K562 (cell line): ENCODE measurements at regions not wholly inside any gene's neighbourhood (a gene's known extent, or its start where the extent isn't known, plus 50 kb on each side); places are given as distances from the start of the nearest gene placed in this dataset.

Source experiments
- ATAC-seq: fragments of 200-7000 bp; cut with Tn5 transposase; 3 replicates; pipeline ENCODE4 v1.9.1; 2020; ENCODE audit warnings: moderate library complexity
- BruUV-seq: library from RNA; stranded (reverse); fragments of 400-500 nt; replicated peaks from 2 replicates; lab custom pipeline; 2021; lab: Mats Ljungman, UMichigan
- CTCF ChIA-PET: fragments of 300-600 bp; formaldehyde crosslinking; extraction: SDS; loops from one replicate; lab custom pipeline; 2021; ENCODE audit warnings: low intra/inter-chr PET ratio; lab: Yijun Ruan, JAX
- POLR2A ChIA-PET: fragments of 300-600, 350-650 bp; sonication (Branson Sonifier 250); formaldehyde crosslinking; extraction: SDS; loops from one replicate; lab custom pipeline; 2021; ENCODE audit warnings: antibody characterized with exemption, inconsistent platforms; lab: Yijun Ruan, JAX
- DNase-seq, 4 experiments: peaks; one replicate each; pipeline versions ENCODE4 v3.0.0 to v3.0.0-alpha.2; 2011 to 2018; ENCODE audit warnings: low spot score in 3 of 4, mixed read lengths in 3 of 4; ENCODE audit errors: extremely low read depth in 1 of 4
- FAIRE-seq: peaks from 2 replicates; lab custom pipeline; 2011; peaks lifted over from hg19 to GRCh38; lab: Jason Lieb, UNC
- H2AFZ ChIP-seq: 2 replicates; pipeline ENCODE4 v1.6.0; 2011; ENCODE audit warnings: low read depth, low read length, control low read depth, inconsistent platforms
- H3K27ac ChIP-seq: fragments of 200-600 bp; 3 replicates; pipeline ENCODE4 v1.8.0; 2011; ENCODE audit warnings: low read depth, mild to moderate bottlenecking, control low read depth, inconsistent platforms, low read length, moderate library complexity, mixed read lengths; ENCODE audit errors: extremely low read depth
- H3K27me3 ChIP-seq, 2 experiments: fragments of 300-600 bp in 1 of 2; 2 replicates in 1 of 2; 3 replicates in 1 of 2; pipeline versions ENCODE4 v1.6.0 to v1.8.0; 2011; ENCODE audit warnings: inconsistent platforms in 2 of 2, low read length in 2 of 2, mild to moderate bottlenecking in 1 of 2, mixed read lengths in 1 of 2, moderate library complexity in 1 of 2; ENCODE audit not compliant: control insufficient read depth in 2 of 2, insufficient read depth in 2 of 2
- H3K36me3 ChIP-seq: fragments of 300-600 bp; 3 replicates; pipeline ENCODE4 v1.8.0; 2011; ENCODE audit warnings: mild to moderate bottlenecking, low read length, inconsistent platforms; ENCODE audit not compliant: control insufficient read depth, insufficient read depth
- H3K4me1 ChIP-seq, 2 experiments: fragments of 200-600 bp in 1 of 2; replicated peaks in 1 of 2; 2 replicates in 1 of 2; 3 replicates in 1 of 2; pipeline versions ENCODE4 v1.5.1 to v1.8.0; 2011; ENCODE audit warnings: inconsistent platforms in 2 of 2, low read length in 2 of 2, mild to moderate bottlenecking in 1 of 2, mixed read lengths in 1 of 2, moderate library complexity in 1 of 2; ENCODE audit not compliant: control insufficient read depth in 2 of 2, insufficient read depth in 2 of 2
- H3K4me2 ChIP-seq: 2 replicates; pipeline ENCODE4 v1.6.1; 2011; ENCODE audit warnings: low read length, control low read depth, inconsistent platforms, mixed read lengths; ENCODE audit not compliant: insufficient read depth
- H3K4me3 ChIP-seq: fragments of 200-600 bp; sonication (generic), shearing (Covaris generic); 2 replicates; pipeline ENCODE4 v1.5.1; 2016; ENCODE audit warnings: control low read depth, inconsistent platforms
- H3K79me2 ChIP-seq: fragments of 200-600 bp; 3 replicates; pipeline ENCODE4 v1.8.0; 2011; ENCODE audit warnings: low read length, inconsistent platforms; ENCODE audit not compliant: control insufficient read depth, insufficient read depth
- H3K9ac ChIP-seq, 2 experiments: 2 replicates each; pipeline versions ENCODE4 v1.6.0 to v1.6.1; 2011; ENCODE audit warnings: low read depth in 2 of 2, low read length in 2 of 2, control low read depth in 1 of 2, inconsistent platforms in 1 of 2, mild to moderate bottlenecking in 1 of 2, mixed read lengths in 1 of 2; ENCODE audit not compliant: insufficient read depth in 1 of 2
- H3K9me1 ChIP-seq: one replicate; pipeline ENCODE4 v1.6.0; 2011; ENCODE audit warnings: inconsistent platforms, mild to moderate bottlenecking, low read length, moderate library complexity; ENCODE audit not compliant: control insufficient read depth, insufficient read depth
- H3K9me3 ChIP-seq: replicated peaks from 2 replicates; pipeline ENCODE4 v1.5.1; 2011; ENCODE audit warnings: low read depth, low read length, inconsistent platforms; ENCODE audit not compliant: control insufficient read depth, insufficient read depth
- H4K20me1 ChIP-seq: replicated peaks from 2 replicates; pipeline ENCODE4 v1.6.1; 2011; ENCODE audit warnings: low read length, inconsistent platforms, mixed read lengths; ENCODE audit not compliant: control insufficient read depth, insufficient read depth
- ARNT ChIP-seq, 2 experiments: fragments of 450-650 bp; IDR thresholded peaks; 2 replicates each; pipeline ENCODE4 v1.6.1; 2016; ENCODE audit warnings: mild to moderate bottlenecking in 1 of 2
- CREM ChIP-seq: IDR thresholded peaks from 2 replicates; pipeline ENCODE4 v1.6.1; 2014; ENCODE audit warnings: antibody characterized with exemption, low read depth
- DDX20 ChIP-seq: fragments of 450-650 bp; IDR thresholded peaks from 2 replicates; pipeline ENCODE4 v1.6.1; 2016; ENCODE audit warnings: missing genetic modification characterization, low read depth, mild to moderate bottlenecking, missing compliant biosample characterization, moderate library complexity
- KLF6 ChIP-seq: fragments of 250-450 bp; sonication (Bioruptor Pico); IDR thresholded peaks from 2 replicates; pipeline ENCODE4 v1.4.0; 2020; ENCODE audit warnings: mild to moderate bottlenecking, moderate library complexity, borderline replicate concordance
- MAFK ChIP-seq: IDR thresholded peaks from 2 replicates; pipeline ENCODE4 v1.6.1; 2011; ENCODE audit warnings: low read length, improper control_type of control experiment
- MCM2 ChIP-seq: fragments of 450-650 bp; IDR thresholded peaks from 2 replicates; pipeline ENCODE4 v1.6.1; 2017; ENCODE audit warnings: low read depth, mild to moderate bottlenecking
- NR2C2 ChIP-seq, 2 experiments: fragments of 200-800 bp in 1 of 2; sonication (Bioruptor generic) in 1 of 2; sonication (generic) in 1 of 2; formaldehyde crosslinking in 1 of 2; IDR thresholded peaks; 2 replicates each; pipeline versions ENCODE4 v1.6.1 to v1.8.0; 2016 to 2022; ENCODE audit warnings: mild to moderate bottlenecking in 1 of 2, missing compliant biosample characterization in 1 of 2, missing genetic modification characterization in 1 of 2, missing genetic modification reagents in 1 of 2
- SRSF7 ChIP-seq: fragments of 200-400 bp; formaldehyde crosslinking; optimal IDR thresholded peaks from 2 replicates; pipeline ENCODE3; 2017; ENCODE audit warnings: mild to moderate bottlenecking, low read depth, low read length
- TAF1 ChIP-seq: IDR thresholded peaks from 2 replicates; pipeline ENCODE4 v1.6.1; 2011; ENCODE audit warnings: mild to moderate bottlenecking, low read length, moderate library complexity; ENCODE audit not compliant: insufficient read depth, control insufficient read depth, severe bottlenecking; ENCODE audit errors: extremely low read depth
- TAF7 ChIP-seq: fragments of 450-650 bp; IDR thresholded peaks from 2 replicates; pipeline ENCODE4 v1.6.1; 2016; ENCODE audit warnings: missing genetic modification characterization, missing compliant biosample characterization
- THAP7 ChIP-seq: fragments of 250-450 bp; sonication (Bioruptor Pico); IDR thresholded peaks from 2 replicates; pipeline ENCODE4 v1.5.0; 2021
- ZNF175 ChIP-seq: fragments of 200-800 bp; sonication (Bioruptor generic); IDR thresholded peaks from 2 replicates; pipeline ENCODE4 v1.6.1; 2016; ENCODE audit warnings: low read depth, mild to moderate bottlenecking, missing genetic modification characterization, missing compliant biosample characterization
- ZNF444 ChIP-seq: fragments of 250-450 bp; sonication (Bioruptor Pico); IDR thresholded peaks from 2 replicates; pipeline ENCODE4 v1.4.0; 2020; ENCODE audit warnings: mild to moderate bottlenecking, moderate library complexity
- WGBS: fragments of 100-300 bp; shearing (Covaris generic); methylation state at CpG from one replicate; pipeline ENCODE4 v1.1.6; 2016; ENCODE audit warnings: low coverage, mixed read lengths; ENCODE audit not compliant: insufficient coverage; ENCODE audit errors: missing lambda C conversion rate; 5-methylcytosine and 5-hydroxymethylcytosine counted together
- in situ Hi-C: fragments of 300-500 bp; cut with MboI; formaldehyde crosslinking; loops from 4 replicates; pipeline ENCODE4 v1.15.0; 2018; ENCODE audit warnings: inconsistent platforms, mixed read lengths
- intact Hi-C: fragments of 100-400 bp; cut with micrococcal nuclease; formaldehyde crosslinking; loops from 2 replicates; pipeline ENCODE4 v1.14.2; 2022
- TF ChIP-seq, protein P1 (sequence below): fragments of 250-450 bp; sonication (Bioruptor Pico); IDR thresholded peaks from 2 replicates; pipeline ENCODE4 v1.8.0; 2022; ENCODE audit warnings: inconsistent platforms, mild to moderate bottlenecking, moderate library complexity, borderline replicate concordance

DNA sequence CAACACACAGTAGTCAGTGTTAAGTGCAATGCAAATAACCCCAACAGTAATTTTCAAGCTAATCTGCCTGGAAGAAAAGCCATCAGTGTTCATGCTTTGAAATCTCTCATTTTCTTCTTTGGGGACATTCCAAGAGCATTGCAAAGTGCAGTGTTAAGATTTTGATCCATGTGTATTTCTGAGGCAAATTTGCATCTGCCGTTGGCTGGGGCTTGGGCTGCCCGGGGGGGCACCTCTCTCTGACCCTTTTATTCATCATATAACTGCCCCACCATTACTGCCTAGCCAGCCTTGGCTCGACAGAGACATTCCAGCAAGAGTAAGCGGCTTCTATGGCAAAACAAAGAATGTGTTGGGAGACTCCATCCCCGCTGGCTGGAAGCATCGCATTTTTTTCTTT lies 483.5 kb downstream of the BRD1 start:
- Histone ChIP-seq H3K4me1 (no peaks in the 10 kb centered on the region), H3K27ac (no peak overlapping the region), H3K9me3 (no peaks in the 10 kb centered on the region), H2AFZ (no peak overlapping the region), H3K27me3 (peaks cover 8 to 29% of the 10 kb centered on the region in 2 experiments; a peak in 3 of 5 replicates), H4K20me1 (no peaks in the 10 kb centered on the region), H3K79me2 (no peaks in the 10 kb centered on the region), H3K4me2 (no peak overlapping the region), H3K9ac (no peak overlapping the region), H3K4me3 (no peak overlapping the region), H3K36me3 (no peaks in the 10 kb centered on the region), H3K9me1 (no peaks in the 10 kb centered on the region)
- BruUV-seq = no TSS peak
- POLR2A ChIA-PET = no interaction called here
- CTCF ChIA-PET = no interaction called here
- FAIRE-seq = no peak
- in situ Hi-C loops (no loop called here), intact Hi-C loops (no loop called here)
- TF ChIP-seq KLF6 (CRISPR knock-in tag) (no peak), NR2C2 (CRISPR knock-in tag; IDR thresholded peaks at IDR 0.05) (no peak), NR2C2 (tag; IDR thresholded peaks at IDR 0.05) (no peak)
- no peak for ATAC-seq
- DNase-seq = no peak
- WGBS = 0% methylated on average over 6 of the region's 6 CpGs

DNA sequence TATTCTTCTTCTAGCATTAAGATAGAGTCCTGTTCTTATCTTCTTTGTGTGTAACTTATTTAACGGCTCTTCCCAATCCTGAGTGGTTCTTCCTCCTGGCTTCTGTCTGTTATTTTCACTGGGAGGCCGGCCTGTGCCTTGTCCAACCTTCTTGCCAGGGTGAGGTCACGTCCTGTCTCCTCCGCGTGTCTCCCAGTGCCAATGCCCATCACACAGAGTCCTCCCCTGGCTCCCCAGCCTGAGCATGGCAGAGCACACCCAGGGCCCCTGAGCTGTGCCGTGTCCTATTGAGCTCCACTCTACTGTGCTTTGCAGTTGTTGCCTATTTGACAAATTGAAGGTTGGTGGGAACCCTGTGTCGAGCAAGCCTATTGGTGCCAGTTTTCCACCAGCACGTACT lies 487.3 kb downstream of the BRD1 start:
- Histone ChIP-seq H3K9ac (no peak overlapping the region), H4K20me1 (no peaks in the 10 kb centered on the region), H3K4me3 (no peak overlapping the region), H3K27me3 (peaks cover 0 to 3% of the 10 kb centered on the region in 2 experiments; a peak in 2 of 5 replicates), H3K27ac (no peak overlapping the region), H2AFZ (no peak overlapping the region), H3K36me3 (no peaks in the 10 kb centered on the region), H3K4me1 (no peaks in the 10 kb centered on the region), H3K4me2 (no peak overlapping the region), H3K9me1 (no peaks in the 10 kb centered on the region), H3K9me3 (no peaks in the 10 kb centered on the region), H3K79me2 (no peaks in the 10 kb centered on the region)
- DNase-seq (no peak), ATAC-seq (no peak), FAIRE-seq (no peak)
- TF ChIP-seq SRSF7 (no peak), MCM2 (no peak), MAFK (no peak), THAP7 (no peak), CREM (no peak), ZNF444 (CRISPR knock-in tag) (no peak), ZNF175 (CRISPR knock-in tag) (no peak), DDX20 (tag) (no peak), TAF1 (no peak), ARNT (IDR thresholded peaks at IDR 0.05) (no peak), TAF7 (tag) (no peak)
- TF ChIP-seq, protein P1, sequence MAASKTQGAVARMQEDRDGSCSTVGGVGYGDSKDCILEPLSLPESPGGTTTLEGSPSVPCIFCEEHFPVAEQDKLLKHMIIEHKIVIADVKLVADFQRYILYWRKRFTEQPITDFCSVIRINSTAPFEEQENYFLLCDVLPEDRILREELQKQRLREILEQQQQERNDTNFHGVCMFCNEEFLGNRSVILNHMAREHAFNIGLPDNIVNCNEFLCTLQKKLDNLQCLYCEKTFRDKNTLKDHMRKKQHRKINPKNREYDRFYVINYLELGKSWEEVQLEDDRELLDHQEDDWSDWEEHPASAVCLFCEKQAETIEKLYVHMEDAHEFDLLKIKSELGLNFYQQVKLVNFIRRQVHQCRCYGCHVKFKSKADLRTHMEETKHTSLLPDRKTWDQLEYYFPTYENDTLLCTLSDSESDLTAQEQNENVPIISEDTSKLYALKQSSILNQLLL (CRISPR knock-in tag) = no peak
- ChIA-PET CTCF (no interaction called here), POLR2A (no interaction called here)
- in situ Hi-C loops = no loop called here
- intact Hi-C loops = no loop called here
- no TSS peak for BruUV-seq
- WGBS = 3% methylated on average over 7 of the region's 8 CpGs
